GM12865 (cell line): ENCODE measurements at regions not wholly inside any gene's neighbourhood (a gene's known extent, or its start where the extent isn't known, plus 50 kb on each side); places are given as distances from the start of the nearest gene placed in this dataset.

Experiments used
- DNase-seq: peaks from one replicate; pipeline ENCODE4 v3.0.0; 2010; ENCODE audit warnings: low read depth
- H3K4me3 ChIP-seq: 2 replicates; pipeline ENCODE4 v1.5.1; 2011; ENCODE audit warnings: mild to moderate bottlenecking, low read depth, low read length, control low read depth
- CTCF ChIP-seq: IDR thresholded peaks from 2 replicates; pipeline ENCODE4 v1.5.1; 2011; ENCODE audit warnings: low read length, control low read depth, low read depth, inconsistent platforms; ENCODE audit not compliant: insufficient read depth; ENCODE audit errors: missing control alignments

GRCh38 chr3:38916706-38917105 lies 100.7 kb upstream of the SCN10A start:
- DNase-seq, result no peak
- H3K4me3 ChIP-seq, result no peak overlapping the region
- no peak for TF ChIP-seq CTCF

- no peak for TF ChIP-seq CTCF
- no peak overlapping the region for H3K4me3 ChIP-seq
- DNase-seq, result no peak
These were observed 91.4 kb upstream of the SCN10A start for GRCh38 chr3:38907426-38907825.

- DNase-seq, result no peak
- no peak for TF ChIP-seq CTCF
These were observed 74.4 kb upstream of the SCN10A start for GRCh38 chr3:38890426-38890825.

GRCh38 chr3:38878646-38879045 lies 62.6 kb upstream of the SCN10A start:
- H3K4me3 ChIP-seq, result no peak overlapping the region
- DNase-seq, result no peak
- TF ChIP-seq CTCF, result no peak

More at GRCh38 chr3:38890426-38890825, 74.4 kb upstream of the SCN10A start:
- no peak overlapping the region for H3K4me3 ChIP-seq
